Endothelial cell of umbilical vein (primary cell): ENCODE measurements at regions not wholly inside any gene's neighbourhood (a gene's known extent, or its start where the extent isn't known, plus 50 kb on each side); places are given as distances from the start of the nearest gene placed in this dataset.

Experiments
- FOS ChIP-seq: IDR thresholded peaks from 2 replicates; pipeline ENCODE4 v1.6.1; 2011; ENCODE audit warnings: mild to moderate bottlenecking, low read length, moderate library complexity, borderline replicate concordance; ENCODE audit not compliant: insufficient read depth
- MYC ChIP-seq: IDR thresholded peaks from one replicate; pipeline ENCODE4 v1.6.1; 2011; ENCODE audit warnings: mild to moderate bottlenecking, low read depth, low read length
- TF ChIP-seq, protein P1 (sequence below), 2 donors: IDR thresholded peaks; 1 replicate in 1 of 2; 2 replicates in 1 of 2; pipeline ENCODE4 v1.5.1; 2011; ENCODE audit warnings: low read length in 2 of 2, mild to moderate bottlenecking in 2 of 2, moderate library complexity in 2 of 2, control low read depth in 1 of 2, inconsistent platforms in 1 of 2, low read depth in 1 of 2; ENCODE audit not compliant: insufficient read depth in 1 of 2; ENCODE audit errors: extremely low read depth in 1 of 2
- TF ChIP-seq, protein P2 (sequence below): IDR thresholded peaks from 2 replicates; pipeline ENCODE4 v1.6.1; 2011; ENCODE audit not compliant: insufficient read depth, insufficient read length

DNA sequence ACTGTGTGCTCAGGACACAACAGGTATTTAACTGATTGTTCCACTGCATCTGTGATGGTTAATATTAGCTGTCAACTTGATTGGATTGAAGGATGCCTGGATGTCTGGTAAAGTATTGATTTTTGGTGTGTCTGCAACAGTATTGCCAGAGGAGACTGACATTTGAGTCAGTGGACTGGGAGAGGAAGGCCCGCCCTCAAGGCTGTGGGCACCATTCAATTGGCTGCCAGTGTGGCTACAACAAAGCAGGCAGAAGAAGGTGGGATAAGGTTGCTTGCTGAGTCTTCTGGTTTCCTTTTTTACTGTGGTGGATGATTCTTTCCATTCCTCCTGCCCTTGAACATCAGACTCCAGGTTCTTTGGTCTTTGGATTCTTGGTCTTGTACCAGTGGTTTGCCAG, 137.1 kb upstream of the FAM13C start:
- TF ChIP-seq, protein P1, sequence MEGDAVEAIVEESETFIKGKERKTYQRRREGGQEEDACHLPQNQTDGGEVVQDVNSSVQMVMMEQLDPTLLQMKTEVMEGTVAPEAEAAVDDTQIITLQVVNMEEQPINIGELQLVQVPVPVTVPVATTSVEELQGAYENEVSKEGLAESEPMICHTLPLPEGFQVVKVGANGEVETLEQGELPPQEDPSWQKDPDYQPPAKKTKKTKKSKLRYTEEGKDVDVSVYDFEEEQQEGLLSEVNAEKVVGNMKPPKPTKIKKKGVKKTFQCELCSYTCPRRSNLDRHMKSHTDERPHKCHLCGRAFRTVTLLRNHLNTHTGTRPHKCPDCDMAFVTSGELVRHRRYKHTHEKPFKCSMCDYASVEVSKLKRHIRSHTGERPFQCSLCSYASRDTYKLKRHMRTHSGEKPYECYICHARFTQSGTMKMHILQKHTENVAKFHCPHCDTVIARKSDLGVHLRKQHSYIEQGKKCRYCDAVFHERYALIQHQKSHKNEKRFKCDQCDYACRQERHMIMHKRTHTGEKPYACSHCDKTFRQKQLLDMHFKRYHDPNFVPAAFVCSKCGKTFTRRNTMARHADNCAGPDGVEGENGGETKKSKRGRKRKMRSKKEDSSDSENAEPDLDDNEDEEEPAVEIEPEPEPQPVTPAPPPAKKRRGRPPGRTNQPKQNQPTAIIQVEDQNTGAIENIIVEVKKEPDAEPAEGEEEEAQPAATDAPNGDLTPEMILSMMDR (IDR thresholded peaks at IDR 0.05; ENCODE audit: extremely low read depth in 1 of 2, insufficient read depth in 1 of 2, low read depth in 1 of 2, low read length in 2 of 2) = no peak
- no peak for TF ChIP-seq MYC
- TF ChIP-seq FOS = no peak
- TF ChIP-seq, protein P2, sequence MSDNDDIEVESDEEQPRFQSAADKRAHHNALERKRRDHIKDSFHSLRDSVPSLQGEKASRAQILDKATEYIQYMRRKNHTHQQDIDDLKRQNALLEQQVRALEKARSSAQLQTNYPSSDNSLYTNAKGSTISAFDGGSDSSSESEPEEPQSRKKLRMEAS = no peak
